Ascending aorta (tissue), 2 donors: ENCODE measurements at regions not wholly inside any gene's neighbourhood (a gene's known extent, or its start where the extent isn't known, plus 50 kb on each side); places are given as distances from the start of the nearest gene placed in this dataset.

ENCODE experiments used
- DNase-seq, 2 donors: peaks; one replicate each; pipeline ENCODE4 v3.0.0-alpha.2; 2019; ENCODE audit warnings: low spot score in 2 of 2
- H3K27ac ChIP-seq, 2 donors: fragments of 200-600 bp; sonication (generic); one replicate each; pipeline ENCODE4 v1.5.1; 2016 to 2017; ENCODE audit warnings: mild to moderate bottlenecking in 1 of 2
- H3K27me3 ChIP-seq: fragments of 200-600 bp; sonication (generic); one replicate; pipeline ENCODE4 v1.5.1; 2017
- H3K36me3 ChIP-seq, 2 donors: fragments of 200-600 bp; sonication (generic); one replicate each; pipeline ENCODE4 v1.5.1; 2016
- H3K4me1 ChIP-seq, 2 donors: fragments of 200-600 bp; sonication (generic); one replicate each; pipeline ENCODE4 v1.5.1; 2016 to 2017; ENCODE audit warnings: mild to moderate bottlenecking in 1 of 2
- H3K4me3 ChIP-seq, 2 donors: fragments of 200-600 bp; sonication (generic); one replicate each; pipeline ENCODE4 v1.5.1; 2016 to 2017; ENCODE audit warnings: mild to moderate bottlenecking in 1 of 2
- H3K9me3 ChIP-seq, 2 donors: fragments of 200-600 bp; sonication (generic); one replicate each; pipeline ENCODE4 v1.5.1; 2016
- CTCF ChIP-seq, 3 experiments: fragments of 200-600 bp in 2 of 3; fragments of 450-650 bp in 1 of 3; sonication (generic) in 2 of 3; IDR thresholded peaks; one replicate each; pipeline ENCODE4 v1.5.1; 2016 to 2019; ENCODE audit warnings: antibody characterized with exemption in 3 of 3, mild to moderate bottlenecking in 1 of 3, moderate library complexity in 1 of 3
- intact Hi-C: fragments of 100-400 bp; cut with DNase I; formaldehyde crosslinking; loops from one replicate; pipeline ENCODE4 v1.15.1; 2023

GRCh38 chr10:44492678-44493077 lies 107.8 kb upstream of the CXCL12 start:
- H3K36me3 ChIP-seq: no peaks in the 10 kb centered on the region
- TF ChIP-seq CTCF (IDR thresholded peaks at IDR 0.05): no peak
- H3K4me3 ChIP-seq: no peak overlapping the region
- no peaks in the 10 kb centered on the region for H3K27me3 ChIP-seq
- H3K4me1 ChIP-seq: no peaks in the 10 kb centered on the region
- no peak overlapping the region for H3K27ac ChIP-seq
- intact Hi-C loops: no loop called here
- no peaks in the 10 kb centered on the region for H3K9me3 ChIP-seq
- DNase-seq: no peak

- no peaks in the 10 kb centered on the region for H3K4me1 ChIP-seq
- intact Hi-C loops: no loop called here
These were observed 113.3 kb upstream of the CXCL12 start for GRCh38 chr10:44498222-44498621.

GRCh38 chr10:44500451-44500850 lies 115.6 kb upstream of the CXCL12 start:
- Histone ChIP-seq H3K27me3 (no peaks in the 10 kb centered on the region), H3K4me1 (no peaks in the 10 kb centered on the region), H3K9me3 (no peaks in the 10 kb centered on the region), H3K27ac (no peak overlapping the region), H3K4me3 (no peak overlapping the region), H3K36me3 (no peaks in the 10 kb centered on the region)
- no peak for DNase-seq
- intact Hi-C loops: no loop called here
- TF ChIP-seq CTCF (IDR thresholded peaks at IDR 0.05): no peak

More at GRCh38 chr10:44498222-44498621, 113.3 kb upstream of the CXCL12 start:
- Histone ChIP-seq H3K36me3 (no peaks in the 10 kb centered on the region), H3K4me3 (no peak overlapping the region), H3K27ac (no peak overlapping the region), H3K27me3 (no peaks in the 10 kb centered on the region), H3K9me3 (no peaks in the 10 kb centered on the region)
- no peak for DNase-seq
- TF ChIP-seq CTCF (IDR thresholded peaks at IDR 0.05): no peak

- Histone ChIP-seq H3K36me3 (no peaks in the 10 kb centered on the region), H3K4me3 (no peak overlapping the region), H3K9me3 (no peaks in the 10 kb centered on the region), H3K27me3 (no peaks in the 10 kb centered on the region), H3K4me1 (no peaks in the 10 kb centered on the region), H3K27ac (no peak overlapping the region)
- TF ChIP-seq CTCF (IDR thresholded peaks at IDR 0.05): no peak
- DNase-seq: no peak
- intact Hi-C loops: no loop called here
These were observed 121.5 kb upstream of the CXCL12 start for GRCh38 chr10:44506386-44506785.

GRCh38 chr10:44510379-44511115 lies 125.7 kb upstream of the CXCL12 start:
- no peaks in the 10 kb centered on the region for H3K4me1 ChIP-seq
- no peaks in the 10 kb centered on the region for H3K36me3 ChIP-seq
- H3K27me3 ChIP-seq: no peaks in the 10 kb centered on the region
- DNase-seq: no peak
- TF ChIP-seq CTCF (IDR thresholded peaks at IDR 0.05): no peak
- no peak overlapping the region for H3K4me3 ChIP-seq
- H3K9me3 ChIP-seq: no peaks in the 10 kb centered on the region
- no peak overlapping the region for H3K27ac ChIP-seq
- intact Hi-C loops: no loop called here

GRCh38 chr10:44511166-44511565 lies 126.3 kb upstream of the CXCL12 start:
- H3K9me3 ChIP-seq: no peaks in the 10 kb centered on the region
- no peaks in the 10 kb centered on the region for H3K36me3 ChIP-seq
- intact Hi-C loops: no loop called here
- H3K27me3 ChIP-seq: no peaks in the 10 kb centered on the region
- H3K27ac ChIP-seq: no peak overlapping the region
- H3K4me3 ChIP-seq: no peak overlapping the region
- H3K4me1 ChIP-seq: no peaks in the 10 kb centered on the region
- TF ChIP-seq CTCF (IDR thresholded peaks at IDR 0.05): no peak
- no peak for DNase-seq
